Ectodermal cell (in vitro differentiated cells): ENCODE measurements at regions not wholly inside any gene's neighbourhood (a gene's known extent, or its start where the extent isn't known, plus 50 kb on each side); places are given as distances from the start of the nearest gene placed in this dataset.

ENCODE experiments used
- H3K27ac ChIP-seq: 2 replicates; pipeline ENCODE4 v1.7.0; 2013; ENCODE audit warnings: mild to moderate bottlenecking, low read depth, low read length; ENCODE audit not compliant: insufficient read depth, poor library complexity, severe bottlenecking
- H3K27me3 ChIP-seq: 2 replicates; pipeline ENCODE4 v1.7.0; 2013; ENCODE audit warnings: mild to moderate bottlenecking, low read length; ENCODE audit not compliant: insufficient read depth, control insufficient read depth, poor library complexity, severe bottlenecking
- H3K36me3 ChIP-seq: one replicate; pipeline ENCODE4 v1.7.0; 2013; ENCODE audit warnings: low read length; ENCODE audit not compliant: control insufficient read depth, insufficient read depth
- H3K4me1 ChIP-seq: one replicate; pipeline ENCODE4 v1.7.0; 2013; ENCODE audit warnings: low read length; ENCODE audit not compliant: control insufficient read depth, insufficient read depth
- H3K4me3 ChIP-seq: 2 replicates; pipeline ENCODE4 v1.7.0; 2013; ENCODE audit warnings: low read depth, low read length, control low read depth; ENCODE audit not compliant: insufficient read depth
- H3K9me3 ChIP-seq: 2 replicates; pipeline ENCODE4 v1.7.0; 2013; ENCODE audit warnings: mild to moderate bottlenecking, low read length, moderate library complexity; ENCODE audit not compliant: control insufficient read depth
- WGBS, 2 experiments: methylation state at CpG; one replicate each; pipeline ENCODE4 v1.1.7; 2013; ENCODE audit warnings: missing lambda C conversion rate in 2 of 2; 5-methylcytosine and 5-hydroxymethylcytosine counted together

GRCh38 chr7:121795736-121796135 lies 77.2 kb upstream of the PTPRZ1 start:
- Histone ChIP-seq H3K4me3 (no peak overlapping the region), H3K4me1 (peaks cover 33% of the 10 kb centered on the region), H3K27ac (no peak overlapping the region), H3K36me3 (no peaks in the 10 kb centered on the region), H3K9me3 (no peaks in the 10 kb centered on the region), H3K27me3 (no peaks in the 10 kb centered on the region)
- 89 to 100% methylated on average over 1 to 2 of the region's 2 CpGs for WGBS, 2 experiments

DNA sequence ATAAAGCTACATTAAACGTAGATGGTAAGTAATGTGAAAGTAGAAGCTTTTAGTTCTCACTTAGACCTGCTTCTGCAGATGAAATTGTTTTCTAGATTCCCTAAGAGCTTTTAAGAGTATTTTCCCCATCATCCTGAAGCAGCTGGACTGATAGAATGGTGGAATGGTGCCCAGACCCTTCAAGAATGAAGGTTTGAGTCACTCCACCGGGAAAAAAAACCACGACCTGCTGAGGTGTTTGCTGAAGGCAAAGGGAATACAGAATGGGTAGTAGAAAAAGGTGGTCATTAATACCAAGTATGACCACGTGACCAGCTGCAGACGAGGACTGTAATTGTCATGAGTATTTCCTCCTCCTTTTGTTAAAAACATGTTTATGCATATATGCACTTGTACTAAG lies 79.2 kb upstream of the PTPRZ1 start:
- Histone ChIP-seq H3K9me3 (no peaks in the 10 kb centered on the region), H3K36me3 (no peaks in the 10 kb centered on the region), H3K4me1 (peaks cover 21% of the 10 kb centered on the region), H3K27ac (no peak overlapping the region), H3K4me3 (no peak overlapping the region), H3K27me3 (no peaks in the 10 kb centered on the region)
- 93 to 94% methylated on average over 3 to 4 of the region's 5 CpGs for WGBS, 2 experiments

GRCh38 chr7:121777672-121778071 lies 95.3 kb upstream of the PTPRZ1 start:
- Histone ChIP-seq H3K4me1 (no peaks in the 10 kb centered on the region), H3K9me3 (no peaks in the 10 kb centered on the region), H3K4me3 (no peak overlapping the region), H3K36me3 (no peaks in the 10 kb centered on the region), H3K27me3 (no peaks in the 10 kb centered on the region), H3K27ac (no peak overlapping the region)
- WGBS, 2 experiments: 60 to 64% methylated on average over 3 of the region's 3 CpGs

DNA sequence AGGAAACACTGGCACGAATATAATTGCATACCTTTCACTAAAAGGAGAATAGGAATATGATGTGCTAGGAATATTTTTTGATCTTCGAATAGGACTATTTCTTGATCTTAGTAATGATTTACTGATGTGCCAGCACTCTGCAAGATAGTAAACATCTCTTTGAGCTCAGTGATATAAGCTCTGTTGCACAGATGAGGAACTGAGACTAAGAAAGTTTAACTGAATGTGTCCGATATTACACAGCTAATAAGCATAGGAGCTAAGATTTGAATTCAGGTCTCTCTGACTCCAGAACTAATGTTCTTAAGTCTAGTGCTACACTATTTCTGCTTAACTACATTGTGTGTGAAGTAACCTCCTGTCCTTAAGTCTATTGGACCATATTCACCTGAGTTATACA lies 98.4 kb upstream of the PTPRZ1 start:
- H3K36me3 ChIP-seq: no peaks in the 10 kb centered on the region
- no peaks in the 10 kb centered on the region for H3K27me3 ChIP-seq
- H3K4me1 ChIP-seq: no peaks in the 10 kb centered on the region
- H3K4me3 ChIP-seq: no peak overlapping the region
- H3K9me3 ChIP-seq: no peaks in the 10 kb centered on the region
- WGBS, 2 experiments: 91 to 96% methylated on average over 3 of the region's 3 CpGs
- H3K27ac ChIP-seq: no peak overlapping the region

- Histone ChIP-seq H3K4me3 (no peak overlapping the region), H3K27me3 (no peaks in the 10 kb centered on the region), H3K4me1 (no peaks in the 10 kb centered on the region), H3K27ac (no peak overlapping the region), H3K36me3 (no peaks in the 10 kb centered on the region), H3K9me3 (no peaks in the 10 kb centered on the region)
- WGBS, 2 experiments: no CpG with 5 or more reads among the region's 1 CpG
Measured at GRCh38 chr7:121766676-121767075, 106.3 kb upstream of the PTPRZ1 start.

DNA sequence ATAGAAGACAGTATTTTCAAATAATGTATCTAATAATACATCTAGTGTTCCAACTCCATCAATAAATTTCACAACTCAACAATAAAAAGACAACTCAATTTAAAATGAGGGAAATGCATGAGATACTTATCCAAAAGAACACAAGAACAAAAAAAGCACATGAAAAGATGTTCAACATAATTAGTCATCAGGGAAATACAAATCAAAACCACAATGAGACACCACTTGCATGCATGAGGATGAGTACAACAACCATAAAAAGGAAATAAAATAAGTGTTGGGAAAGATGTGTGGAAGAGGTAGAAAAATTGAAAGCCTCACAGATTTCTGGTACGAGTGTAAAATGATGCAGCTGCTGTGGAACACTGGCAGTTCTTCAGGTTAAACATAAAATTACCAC lies 111.6 kb upstream of the PTPRZ1 start:
- 82 to 96% methylated on average over 1 of the region's 1 CpG for WGBS, 2 experiments
- H3K27ac ChIP-seq: no peak overlapping the region

DNA sequence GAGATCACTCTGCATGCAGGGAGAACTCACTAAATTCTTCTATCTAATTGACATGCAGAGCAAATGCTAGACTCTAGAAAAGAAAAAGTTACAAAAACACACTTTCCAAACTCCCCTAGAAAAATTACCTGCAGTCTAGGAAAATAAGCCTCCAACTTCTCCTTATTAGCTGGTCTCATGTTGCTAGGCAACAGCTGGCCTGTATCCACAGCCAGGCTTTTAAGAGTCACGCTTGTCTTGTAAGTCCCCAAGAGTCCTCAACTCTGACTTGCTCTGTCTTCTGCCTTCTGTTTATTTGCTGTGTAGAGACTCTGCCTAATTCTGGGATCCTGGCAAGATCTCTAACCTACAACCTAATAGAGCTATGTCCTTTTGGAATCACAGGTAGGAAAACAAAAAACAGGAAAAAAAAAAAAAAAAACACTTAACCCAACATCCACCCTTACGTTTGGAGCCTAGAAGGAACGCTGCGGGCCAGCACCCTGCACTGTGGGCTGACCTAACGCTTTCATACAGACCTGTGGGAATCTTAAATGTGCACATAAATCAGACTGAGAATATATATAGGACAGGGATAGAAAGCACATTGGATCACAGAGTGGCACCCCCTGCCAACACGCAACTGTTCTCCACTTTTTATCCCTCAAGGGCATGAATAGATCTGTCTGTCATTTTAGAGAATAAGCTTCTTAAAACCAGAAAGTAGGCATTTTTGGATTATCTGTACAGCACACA lies 117.0 kb upstream of the PTPRZ1 start:
- H3K9me3 ChIP-seq: no peaks in the 10 kb centered on the region
- H3K27ac ChIP-seq: no peak overlapping the region
- H3K4me1 ChIP-seq: peaks cover 11% of the 10 kb centered on the region
- no peak overlapping the region for H3K4me3 ChIP-seq
- no peaks in the 10 kb centered on the region for H3K36me3 ChIP-seq
- 84% methylated on average over 6 of the region's 6 CpGs for whole genome bisulfite sequencing, 2 experiments
- H3K27me3 ChIP-seq: no peaks in the 10 kb centered on the region

More for the DNA sequence above, 111.6 kb upstream of the PTPRZ1 start:
- H3K4me3 ChIP-seq: no peak overlapping the region
- H3K27me3 ChIP-seq: no peaks in the 10 kb centered on the region
- peaks cover 1% of the 10 kb centered on the region for H3K4me1 ChIP-seq
- no peaks in the 10 kb centered on the region for H3K9me3 ChIP-seq
- H3K36me3 ChIP-seq: no peaks in the 10 kb centered on the region

GRCh38 chr7:121755286-121755685 lies 117.7 kb upstream of the PTPRZ1 start:
- no peaks in the 10 kb centered on the region for H3K27me3 ChIP-seq
- no peak overlapping the region for H3K4me3 ChIP-seq
- 97 to 100% methylated on average over 1 of the region's 2 CpGs for WGBS, 2 experiments
- no peaks in the 10 kb centered on the region for H3K9me3 ChIP-seq
- no peaks in the 10 kb centered on the region for H3K36me3 ChIP-seq
- peaks cover 11% of the 10 kb centered on the region for H3K4me1 ChIP-seq
- H3K27ac ChIP-seq: no peak overlapping the region

DNA sequence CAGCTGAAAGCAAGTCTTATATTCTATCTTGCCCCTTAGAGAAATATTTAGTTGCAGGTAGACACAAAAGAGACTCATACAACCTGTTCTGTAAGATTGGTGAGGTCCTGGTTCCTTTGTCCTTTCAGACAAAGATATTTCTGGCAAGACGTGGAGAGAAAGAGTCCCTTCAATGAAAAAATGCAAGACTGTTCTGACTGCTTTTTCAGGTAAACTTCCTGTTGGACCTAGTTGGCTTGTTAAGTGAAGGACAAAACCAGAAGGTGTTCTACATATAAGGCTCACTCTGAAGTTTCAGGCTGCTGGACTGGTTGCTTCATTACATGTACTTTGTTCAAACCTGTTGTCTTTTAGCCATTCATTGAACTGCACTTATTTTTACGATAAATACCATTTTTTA lies 119.0 kb upstream of the PTPRZ1 start:
- Histone ChIP-seq H3K27me3 (no peaks in the 10 kb centered on the region), H3K36me3 (no peaks in the 10 kb centered on the region), H3K4me1 (peaks cover 11% of the 10 kb centered on the region), H3K9me3 (no peaks in the 10 kb centered on the region), H3K27ac (no peak overlapping the region), H3K4me3 (no peak overlapping the region)
- WGBS, 2 experiments: 92 to 93% methylated on average over 2 of the region's 2 CpGs

DNA sequence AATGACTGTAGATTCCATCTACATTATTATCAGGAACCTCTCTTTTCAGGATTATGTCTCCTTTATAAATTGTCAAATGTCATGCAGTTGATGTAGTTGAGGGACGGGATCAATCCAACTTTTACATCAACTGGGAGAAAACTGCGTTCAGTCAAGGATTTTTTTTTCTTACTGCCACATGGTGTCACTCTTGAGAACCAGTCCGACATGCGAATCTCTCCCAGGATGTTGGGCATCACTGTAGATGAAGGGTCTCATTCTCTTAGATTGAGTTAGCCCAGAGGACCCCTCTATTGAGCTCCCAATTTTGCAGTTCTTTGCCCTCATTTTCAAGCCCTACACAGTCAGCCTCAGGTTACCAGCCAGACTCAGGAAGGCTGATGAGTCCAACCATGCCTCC lies 120.3 kb upstream of the PTPRZ1 start:
- no peak overlapping the region for H3K4me3 ChIP-seq
- H3K36me3 ChIP-seq: no peaks in the 10 kb centered on the region
- 39 to 51% methylated on average over 4 of the region's 4 CpGs for WGBS, 2 experiments
- no peaks in the 10 kb centered on the region for H3K9me3 ChIP-seq
- H3K27me3 ChIP-seq: no peaks in the 10 kb centered on the region
- H3K27ac ChIP-seq: no peak overlapping the region
- H3K4me1 ChIP-seq: peaks cover 11% of the 10 kb centered on the region

DNA sequence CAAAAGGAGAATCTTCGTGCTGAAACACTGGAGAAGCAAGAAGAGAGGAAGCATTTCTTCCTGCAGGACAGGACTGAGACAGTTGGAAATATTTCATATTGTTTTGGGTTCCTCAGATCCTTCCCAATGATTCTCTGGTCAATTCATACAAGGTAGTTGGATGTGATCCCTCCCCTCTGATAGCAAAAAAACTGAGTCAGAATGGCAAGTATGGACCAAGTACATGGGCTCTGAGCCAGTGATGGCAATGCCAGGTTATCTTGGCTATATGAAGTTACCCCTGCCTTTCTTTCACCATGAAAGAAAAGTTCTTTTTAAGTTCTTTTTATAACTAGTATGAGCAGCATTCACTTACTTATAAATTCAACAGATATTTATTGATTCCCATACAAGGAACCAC lies 124.4 kb upstream of the PTPRZ1 start:
- no peaks in the 10 kb centered on the region for H3K4me1 ChIP-seq
- no peak overlapping the region for H3K4me3 ChIP-seq
- no peaks in the 10 kb centered on the region for H3K27me3 ChIP-seq
- H3K36me3 ChIP-seq: no peaks in the 10 kb centered on the region
- 34 to 47% methylated on average over 1 of the region's 1 CpG for WGBS, 2 experiments
- H3K9me3 ChIP-seq: no peaks in the 10 kb centered on the region
- no peak overlapping the region for H3K27ac ChIP-seq
